ENCODE measurements at regions not wholly inside any gene's neighbourhood (a gene's known extent, or its start where the extent isn't known, plus 50 kb on each side); places are given as distances from the start of the nearest gene placed in this dataset.

DNA sequence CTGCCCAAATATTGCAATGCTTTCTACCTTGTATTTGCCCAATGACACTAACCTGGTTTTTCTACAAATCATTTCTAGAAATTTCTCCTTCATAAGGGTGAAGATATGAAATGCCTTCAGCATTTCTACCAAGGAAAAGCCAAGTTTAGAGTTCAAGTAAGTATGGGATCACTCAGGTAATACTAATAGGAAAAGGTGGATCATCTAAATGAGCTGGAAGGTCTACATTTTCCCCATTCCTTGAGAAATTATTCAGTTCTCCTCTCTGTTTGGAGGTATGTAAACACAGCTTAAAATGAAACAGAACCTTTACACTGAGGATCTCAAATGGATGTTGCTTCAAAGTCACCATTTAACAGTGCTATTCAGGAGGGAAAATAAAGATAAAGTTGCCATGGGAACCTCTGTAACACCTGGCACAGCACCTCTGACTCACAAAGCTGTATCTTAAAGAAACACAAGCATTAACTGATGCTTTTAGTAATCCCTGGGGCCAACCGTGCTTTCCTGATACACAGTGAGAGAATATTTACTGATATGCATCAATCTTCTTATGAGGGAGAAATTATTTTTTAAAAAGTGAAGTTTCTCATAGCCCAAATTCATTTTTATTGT is 161.3 kb downstream of the DRD1 start:
- Histone ChIP-seq H3K36me3 (no peaks in the 10 kb centered on the region), H3K27ac (no peak overlapping the region), H3K4me1 (no peaks in the 10 kb centered on the region), H3K9me3 (no peaks in the 10 kb centered on the region), H3K4me3 (no peak overlapping the region), H3K27me3 (no peaks in the 10 kb centered on the region)
- intact Hi-C loops (cut with DNase I), result no loop called here
- no peak for DNase-seq
- TF ChIP-seq, protein P1, sequence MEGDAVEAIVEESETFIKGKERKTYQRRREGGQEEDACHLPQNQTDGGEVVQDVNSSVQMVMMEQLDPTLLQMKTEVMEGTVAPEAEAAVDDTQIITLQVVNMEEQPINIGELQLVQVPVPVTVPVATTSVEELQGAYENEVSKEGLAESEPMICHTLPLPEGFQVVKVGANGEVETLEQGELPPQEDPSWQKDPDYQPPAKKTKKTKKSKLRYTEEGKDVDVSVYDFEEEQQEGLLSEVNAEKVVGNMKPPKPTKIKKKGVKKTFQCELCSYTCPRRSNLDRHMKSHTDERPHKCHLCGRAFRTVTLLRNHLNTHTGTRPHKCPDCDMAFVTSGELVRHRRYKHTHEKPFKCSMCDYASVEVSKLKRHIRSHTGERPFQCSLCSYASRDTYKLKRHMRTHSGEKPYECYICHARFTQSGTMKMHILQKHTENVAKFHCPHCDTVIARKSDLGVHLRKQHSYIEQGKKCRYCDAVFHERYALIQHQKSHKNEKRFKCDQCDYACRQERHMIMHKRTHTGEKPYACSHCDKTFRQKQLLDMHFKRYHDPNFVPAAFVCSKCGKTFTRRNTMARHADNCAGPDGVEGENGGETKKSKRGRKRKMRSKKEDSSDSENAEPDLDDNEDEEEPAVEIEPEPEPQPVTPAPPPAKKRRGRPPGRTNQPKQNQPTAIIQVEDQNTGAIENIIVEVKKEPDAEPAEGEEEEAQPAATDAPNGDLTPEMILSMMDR (IDR thresholded peaks at IDR 0.05), result no peak
- ATAC-seq, result no peak

DNA sequence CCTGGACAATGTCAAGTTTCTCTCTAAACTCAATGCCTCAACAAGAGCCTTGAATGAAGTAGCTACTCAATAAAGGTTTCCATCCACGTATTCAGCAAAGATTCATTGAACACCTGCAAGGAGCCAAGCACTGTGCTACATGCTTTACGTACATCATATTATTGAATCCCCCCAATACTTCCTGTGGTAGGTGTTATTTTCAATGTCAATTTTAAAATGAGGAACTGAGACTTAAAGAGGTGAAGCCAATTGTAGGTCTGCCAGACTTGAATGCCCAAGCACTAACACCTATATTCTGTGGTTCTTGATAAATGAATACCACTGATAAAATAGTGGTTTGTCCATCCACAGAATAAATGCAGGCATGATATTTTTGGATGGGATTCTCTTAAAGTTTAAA is 162.3 kb downstream of the DRD1 start:
- no peak for DNase-seq
- intact Hi-C loops (cut with DNase I), result no loop called here
- H3K4me3 ChIP-seq, result no peak overlapping the region

DNA sequence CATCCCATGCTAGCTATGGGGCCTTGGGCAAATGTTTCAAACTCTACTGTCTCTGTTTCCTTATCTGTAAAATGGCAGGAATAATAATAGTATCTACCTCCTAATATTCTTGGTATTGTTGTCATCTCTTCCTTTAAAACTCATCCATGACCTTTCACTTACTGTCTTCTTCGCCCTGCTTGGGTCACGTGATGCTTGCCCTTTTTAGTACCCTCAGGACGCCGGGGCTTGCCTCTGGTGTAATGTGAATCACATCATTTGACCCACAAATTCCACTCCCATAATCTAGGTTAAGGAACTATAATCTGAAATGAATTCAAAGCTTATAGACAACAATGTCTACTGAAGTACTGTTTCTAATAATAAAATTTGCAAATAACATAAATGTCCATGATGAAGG is 162.7 kb downstream of the DRD1 start:
- ATAC-seq (no peak), DNase-seq (no peak)
- no peaks in the 10 kb centered on the region for H3K4me1 ChIP-seq
- intact Hi-C loops (cut with DNase I), result no loop called here
- H3K27ac ChIP-seq, result no peak overlapping the region
- TF ChIP-seq, protein P1 (IDR thresholded peaks at IDR 0.05), result no peak
- H3K27me3 ChIP-seq, result no peaks in the 10 kb centered on the region
- no peak overlapping the region for H3K4me3 ChIP-seq
- no peaks in the 10 kb centered on the region for H3K36me3 ChIP-seq
- no peaks in the 10 kb centered on the region for H3K9me3 ChIP-seq

More for the DNA sequence above, 162.3 kb downstream of the DRD1 start:
- Histone ChIP-seq H3K9me3 (no peaks in the 10 kb centered on the region), H3K4me1 (no peaks in the 10 kb centered on the region), H3K27ac (no peak overlapping the region), H3K36me3 (no peaks in the 10 kb centered on the region), H3K27me3 (no peaks in the 10 kb centered on the region)
- TF ChIP-seq, protein P1 (IDR thresholded peaks at IDR 0.05), result no peak
- no peak for ATAC-seq

DNA sequence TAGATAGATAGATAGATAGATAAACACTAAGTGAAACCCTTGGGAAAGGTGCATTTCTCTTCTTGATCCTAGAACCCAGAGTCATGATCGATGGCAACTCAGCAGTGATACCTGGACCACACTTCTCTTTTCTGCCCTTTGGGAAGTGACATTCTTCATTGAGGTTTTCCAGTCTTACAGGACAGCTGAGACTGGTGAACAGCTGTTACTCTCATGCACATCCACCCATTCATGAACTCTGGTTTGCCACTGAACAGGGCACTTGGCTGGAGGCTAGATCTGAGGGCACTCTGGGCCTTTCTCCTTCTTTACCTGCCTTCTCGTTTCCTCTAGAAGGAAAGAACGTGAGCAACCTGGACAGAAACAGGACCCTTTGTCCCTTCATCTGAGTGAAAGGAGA is 164.5 kb downstream of the DRD1 start:
- H3K9me3 ChIP-seq, result no peaks in the 10 kb centered on the region
- intact Hi-C loops (cut with DNase I), result no loop called here
- no peak overlapping the region for H3K27ac ChIP-seq
- H3K4me1 ChIP-seq, result no peaks in the 10 kb centered on the region
- no peaks in the 10 kb centered on the region for H3K36me3 ChIP-seq
- ATAC-seq (no peak), DNase-seq (no peak)
- TF ChIP-seq, protein P1 (IDR thresholded peaks at IDR 0.05), result no peak
- no peaks in the 10 kb centered on the region for H3K27me3 ChIP-seq
- H3K4me3 ChIP-seq, result no peak overlapping the region

DNA sequence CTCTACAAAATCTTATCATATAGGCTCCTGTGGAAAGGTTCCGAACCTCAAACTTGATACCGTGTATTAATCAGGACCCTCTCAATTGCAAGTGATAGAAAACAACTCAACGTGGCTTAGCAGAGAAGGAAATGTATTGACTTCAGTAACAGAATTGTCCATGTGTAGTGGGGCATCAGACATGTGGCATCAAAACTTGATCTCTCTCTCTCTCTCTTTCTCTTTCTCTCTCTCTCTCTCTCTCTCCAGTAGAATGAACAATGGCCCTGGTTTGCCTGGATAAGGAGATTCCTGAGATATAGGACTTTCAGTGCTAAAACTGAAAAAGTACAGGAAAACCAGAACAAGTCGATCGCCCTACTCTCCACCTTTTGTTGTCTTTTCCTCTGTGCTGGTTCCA is 168.2 kb downstream of the DRD1 start:
- ATAC-seq, result no peak
- H3K27ac ChIP-seq, result no peak overlapping the region
- H3K9me3 ChIP-seq, result no peaks in the 10 kb centered on the region
- no peaks in the 10 kb centered on the region for H3K36me3 ChIP-seq
- TF ChIP-seq, protein P1 (IDR thresholded peaks at IDR 0.05), result no peak
- H3K27me3 ChIP-seq, result no peaks in the 10 kb centered on the region
- intact Hi-C loops (cut with DNase I), result no loop called here
- H3K4me3 ChIP-seq, result no peak overlapping the region
- H3K4me1 ChIP-seq, result no peaks in the 10 kb centered on the region
- DNase-seq, result no peak
